Upper lobe of left lung (tissue), 4 donors: ENCODE measurements at regions not wholly inside any gene's neighbourhood (a gene's known extent, or its start where the extent isn't known, plus 50 kb on each side); places are given as distances from the start of the nearest gene placed in this dataset.

Source experiments
- CTCF ChIP-seq, 6 experiments: fragments of 450-650 bp in 4 of 6; fragments of 200-600 bp in 2 of 6; sonication (generic) in 2 of 6; IDR thresholded peaks; one replicate each; pipeline ENCODE4 v1.5.1; 2016 to 2019; ENCODE audit warnings: antibody characterized with exemption in 6 of 6
- POLR2AphosphoS5 ChIP-seq, 2 donors: sonication (generic); formaldehyde crosslinking; IDR thresholded peaks; one replicate each; pipeline ENCODE4 v1.5.1; 2017; ENCODE audit warnings: antibody characterized with exemption in 2 of 2

GRCh38 chr2:49656853-49657252 is 502.5 kb upstream of the FSHR start:
- TF ChIP-seq CTCF (IDR thresholded peaks at IDR 0.05) (no peak), POLR2AphosphoS5 (IDR thresholded peaks at IDR 0.05) (no peak)
